Activated CD8-positive, alpha-beta T cell treated with anti-CD3 and anti-CD28 coated beads, Interleukin-2, amount 10 ng/mL, durations not matched to agents 7 days and 5 days (primary cell): ENCODE measurements at regions not wholly inside any gene's neighbourhood (a gene's known extent, or its start where the extent isn't known, plus 50 kb on each side); places are given as distances from the start of the nearest gene placed in this dataset.
"Not testable (repeated sequence)": the region's sequence is repeated elsewhere in the genome, so short reads cannot be mapped to it uniquely, and the experiment has no call there.

ENCODE experiments used
- ATAC-seq: fragments of 150-1000 bp; cut with Tn5 transposase; one replicate; pipeline ENCODE4 v1.10.0; 2021; ENCODE audit warnings: moderate library complexity
- CTCF ChIA-PET: fragments of 350-600 bp; sonication (Branson Sonifier 250); formaldehyde crosslinking; loops from one replicate; lab custom pipeline; 2021; ENCODE audit warnings: antibody characterized with exemption; lab: Charles Lee
- POLR2A ChIA-PET: fragments of 350-600 bp; sonication (Branson Sonifier 250); formaldehyde crosslinking; loops from one replicate; lab custom pipeline; 2021; ENCODE audit warnings: antibody characterized with exemption; lab: Charles Lee
- DNase-seq: peaks from one replicate; pipeline ENCODE4 v3.0.0-alpha.2; 2020
- H3K27ac Mint-ChIP-seq: one replicate; pipeline ENCODE4 v1.8.0; 2021; ENCODE audit warnings: mild to moderate bottlenecking, mixed read lengths
- H3K27me3 Mint-ChIP-seq: one replicate; pipeline ENCODE4 v1.8.0; 2021; ENCODE audit warnings: low read depth, mixed read lengths
- H3K36me3 Mint-ChIP-seq: one replicate; pipeline ENCODE4 v1.8.0; 2021; ENCODE audit warnings: low read depth, mixed read lengths
- H3K4me1 Mint-ChIP-seq: one replicate; pipeline ENCODE4 v1.8.0; 2021; ENCODE audit warnings: low read depth, mixed read lengths
- H3K4me3 Mint-ChIP-seq: one replicate; pipeline ENCODE4 v1.8.0; 2021; ENCODE audit warnings: mild to moderate bottlenecking, mixed read lengths
- H3K9me3 Mint-ChIP-seq: one replicate; pipeline ENCODE4 v1.8.0; 2022; ENCODE audit warnings: mixed read lengths; ENCODE audit not compliant: insufficient read depth

DNA sequence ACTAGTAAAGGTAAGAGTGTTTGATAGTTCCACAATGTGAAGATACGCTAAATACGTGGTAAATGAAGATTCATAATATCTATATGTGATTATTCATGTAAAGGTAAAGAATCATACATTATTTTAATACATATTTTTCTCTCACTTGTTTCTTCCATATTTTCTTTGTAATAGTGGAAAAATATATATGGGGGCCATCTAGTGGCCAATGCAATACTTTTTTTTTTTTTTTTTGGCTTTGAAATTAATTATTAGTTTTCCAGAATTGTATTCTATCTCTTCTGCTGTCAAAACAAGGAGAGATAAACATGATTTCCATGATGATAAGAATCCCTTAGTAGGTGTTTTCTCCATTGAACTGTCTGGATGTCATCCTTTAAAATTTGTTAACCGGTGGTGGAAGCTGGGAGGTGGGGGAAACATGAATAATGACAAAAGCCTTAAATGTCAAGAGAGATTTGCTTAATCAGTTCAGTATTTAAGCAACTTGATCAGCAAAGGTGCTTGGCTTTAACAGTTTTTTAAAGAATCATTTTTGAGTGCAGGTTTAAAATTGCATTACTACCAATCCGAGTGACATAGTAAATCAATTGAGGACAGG, 508.7 kb upstream of the HTR2C start:
- Mint-ChIP-seq H3K36me3 (no peaks in the 10 kb centered on the region), H3K4me3 (no peak overlapping the region), H3K27me3 (no peaks in the 10 kb centered on the region), H3K9me3 (peaks cover 3% of the 10 kb centered on the region), H3K4me1 (no peaks in the 10 kb centered on the region), H3K27ac (no peak overlapping the region)
- no peak for DNase-seq
- CTCF ChIA-PET: no interaction called here
- POLR2A ChIA-PET: no interaction called here
- ATAC-seq: no peak

DNA sequence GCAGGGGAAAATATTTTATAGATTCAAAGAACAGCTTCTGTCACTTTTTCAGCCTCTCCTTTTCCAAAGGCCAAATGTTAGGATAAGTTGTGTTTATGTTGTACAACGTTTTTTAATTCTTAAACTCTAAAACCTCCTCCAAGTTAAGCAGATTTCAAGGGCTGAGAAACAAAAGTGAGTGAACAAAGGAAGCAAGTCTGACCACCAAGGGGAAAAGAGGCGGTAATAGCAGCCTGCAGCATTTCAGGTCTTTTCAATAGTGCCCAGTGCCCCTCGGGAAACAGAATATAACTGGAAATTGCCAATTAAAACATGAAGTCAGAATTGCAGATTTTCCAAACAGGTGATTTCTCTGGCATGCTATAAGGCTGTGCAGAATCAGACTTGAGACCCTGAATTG, 510.0 kb upstream of the HTR2C start:
- Mint-ChIP-seq H3K27me3 (no peaks in the 10 kb centered on the region), H3K9me3 (no peaks in the 10 kb centered on the region), H3K4me3 (no peak overlapping the region), H3K36me3 (no peaks in the 10 kb centered on the region), H3K4me1 (no peaks in the 10 kb centered on the region), H3K27ac (no peak overlapping the region)
- ChIA-PET POLR2A (no interaction called here), CTCF (no interaction called here)
- DNase-seq (no peak), ATAC-seq (no peak)

DNA sequence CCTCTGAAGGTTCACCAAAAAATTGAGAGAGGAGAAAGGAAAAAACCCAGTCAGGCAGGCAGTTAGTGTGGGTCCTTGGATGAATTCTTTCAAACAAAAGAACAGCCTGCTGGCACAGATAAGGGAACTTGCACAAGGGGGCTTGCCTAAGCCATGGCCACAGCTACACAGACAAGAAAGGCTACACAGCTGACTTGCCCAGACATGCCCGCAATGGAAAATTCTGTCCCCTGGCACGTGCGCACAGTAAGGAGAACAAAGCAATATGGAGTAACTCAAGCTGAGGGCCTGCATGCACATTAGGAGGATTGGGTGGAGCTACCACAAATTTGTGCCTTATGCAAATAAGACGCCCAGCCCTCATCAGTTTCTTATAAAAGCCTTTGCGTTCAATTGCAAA, 512.5 kb upstream of the HTR2C start:
- ATAC-seq (no peak), DNase-seq (no peak)
- ChIA-PET POLR2A (no interaction called here), CTCF (no interaction called here)
- H3K27me3 Mint-ChIP-seq: no peaks in the 10 kb centered on the region
- H3K9me3 Mint-ChIP-seq: no peaks in the 10 kb centered on the region
- no peak overlapping the region for H3K4me3 Mint-ChIP-seq
- H3K4me1 Mint-ChIP-seq: no peaks in the 10 kb centered on the region
- H3K27ac Mint-ChIP-seq: no peak overlapping the region
- no peaks in the 10 kb centered on the region for H3K36me3 Mint-ChIP-seq

DNA sequence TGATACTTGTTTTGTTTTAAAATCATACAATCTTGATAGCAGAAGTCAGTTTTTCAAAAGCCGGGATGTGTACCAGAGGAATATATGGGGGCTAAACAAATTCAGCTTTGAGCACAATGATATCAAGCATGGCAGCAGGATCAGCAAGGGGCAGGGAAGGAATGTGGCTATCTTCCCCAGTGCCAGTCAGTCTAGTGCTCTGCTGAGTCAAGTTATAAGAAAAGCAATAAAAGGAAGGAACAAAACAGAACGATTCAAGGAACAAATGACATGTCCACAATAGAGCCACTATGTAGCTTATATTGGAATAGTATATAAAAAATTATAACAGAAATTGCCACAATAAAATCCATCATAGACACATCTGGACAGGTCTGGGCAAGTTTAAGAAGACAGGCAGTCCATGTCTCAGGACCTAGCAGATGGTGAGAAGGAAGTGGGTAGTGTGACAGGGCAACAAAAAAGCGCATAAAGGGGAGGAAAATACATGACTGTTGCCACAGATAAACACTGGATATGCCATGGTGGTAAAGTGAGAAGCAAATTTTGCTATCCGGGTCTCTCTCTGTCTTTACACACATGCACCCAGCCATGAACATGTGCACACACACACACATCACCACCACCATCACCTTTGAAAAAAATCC, 518.2 kb upstream of the HTR2C start:
- no peaks in the 10 kb centered on the region for H3K9me3 Mint-ChIP-seq
- H3K4me3 Mint-ChIP-seq: no peak overlapping the region
- POLR2A ChIA-PET: no interaction called here
- no peaks in the 10 kb centered on the region for H3K27me3 Mint-ChIP-seq
- DNase-seq (no peak), ATAC-seq (no peak)
- CTCF ChIA-PET: no interaction called here
- H3K4me1 Mint-ChIP-seq: no peaks in the 10 kb centered on the region
- H3K36me3 Mint-ChIP-seq: no peaks in the 10 kb centered on the region
- no peak overlapping the region for H3K27ac Mint-ChIP-seq

DNA sequence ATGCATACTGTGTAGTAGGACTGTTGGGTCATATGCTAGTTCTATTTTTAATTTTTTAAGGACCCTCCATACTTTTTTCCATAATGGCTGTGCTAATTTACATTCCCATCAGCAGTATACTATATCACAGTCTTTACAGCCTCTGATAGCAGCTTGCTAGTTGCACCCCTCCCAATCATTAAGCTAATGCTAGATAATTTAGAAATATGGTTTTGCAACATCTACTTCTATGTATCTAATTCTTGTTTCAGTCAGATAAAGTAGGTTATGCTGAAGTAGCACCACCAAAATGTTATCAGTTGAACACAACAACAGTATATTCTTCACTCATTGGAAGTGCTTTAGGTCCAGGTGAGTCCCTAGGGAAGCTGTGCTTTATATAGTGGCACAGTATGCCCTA, 522.7 kb upstream of the HTR2C start:
- no peak overlapping the region for H3K27ac Mint-ChIP-seq
- ChIA-PET POLR2A (no interaction called here), CTCF (no interaction called here)
- H3K4me3 Mint-ChIP-seq: no peak overlapping the region
- H3K36me3 Mint-ChIP-seq: no peaks in the 10 kb centered on the region
- no peaks in the 10 kb centered on the region for H3K27me3 Mint-ChIP-seq
- no peak for DNase-seq
- H3K9me3 Mint-ChIP-seq: no peaks in the 10 kb centered on the region
- no peak for ATAC-seq
- no peaks in the 10 kb centered on the region for H3K4me1 Mint-ChIP-seq

DNA sequence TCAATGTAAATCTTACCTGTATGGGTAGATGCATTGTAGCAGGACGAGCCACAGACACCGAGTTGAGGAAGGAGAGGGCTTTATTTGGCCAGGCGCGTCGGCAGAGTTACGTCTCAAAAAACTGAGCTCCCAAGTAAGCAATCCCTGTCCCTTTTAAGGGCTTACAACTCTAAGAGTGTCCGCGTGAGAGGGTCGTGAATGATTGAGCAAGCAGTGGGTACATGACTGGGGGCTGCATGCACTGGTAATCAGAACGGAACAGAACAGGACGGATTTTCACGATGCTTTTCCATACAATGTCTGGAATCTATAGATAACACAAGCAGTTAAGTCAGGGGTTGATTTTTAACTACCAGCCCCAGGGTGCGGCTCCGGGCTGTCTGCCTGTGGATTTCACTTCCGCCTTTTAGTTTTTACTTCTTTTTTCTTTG, 524.9 kb upstream of the HTR2C start:
- H3K4me1 Mint-ChIP-seq: no peaks in the 10 kb centered on the region
- no peaks in the 10 kb centered on the region for H3K27me3 Mint-ChIP-seq
- ATAC-seq: no peak
- no peak overlapping the region for H3K4me3 Mint-ChIP-seq
- ChIA-PET CTCF (no interaction called here), POLR2A (no interaction called here)
- no peak overlapping the region for H3K27ac Mint-ChIP-seq
- no peaks in the 10 kb centered on the region for H3K36me3 Mint-ChIP-seq
- DNase-seq: no peak
- no peaks in the 10 kb centered on the region for H3K9me3 Mint-ChIP-seq

DNA sequence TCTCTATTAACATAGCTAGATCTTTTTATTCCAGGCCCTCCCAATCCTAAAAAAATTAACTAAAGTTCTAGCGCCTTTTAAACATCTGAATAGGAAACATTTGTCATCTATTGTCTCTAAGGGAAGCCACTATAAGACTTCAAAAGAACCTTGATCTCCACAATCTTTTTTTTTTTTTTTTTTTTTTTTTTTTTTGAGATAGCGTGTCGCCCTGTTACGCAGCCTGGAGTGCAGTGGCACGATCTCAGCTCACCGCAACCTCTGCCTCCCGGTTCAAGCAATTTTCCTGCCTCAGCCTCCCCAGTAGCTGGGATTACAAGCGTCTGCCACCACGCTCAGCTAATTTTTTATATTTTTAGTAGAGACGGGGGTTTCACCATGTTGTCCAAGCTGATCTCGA, 526.5 kb upstream of the HTR2C start:
- ATAC-seq, H3K27me3 Mint-ChIP-seq, POLR2A ChIA-PET, H3K27ac Mint-ChIP-seq, H3K4me1 Mint-ChIP-seq, H3K36me3 Mint-ChIP-seq, DNase-seq, CTCF ChIA-PET, H3K4me3 Mint-ChIP-seq, H3K9me3 Mint-ChIP-seq: not testable (repeated sequence)

DNA sequence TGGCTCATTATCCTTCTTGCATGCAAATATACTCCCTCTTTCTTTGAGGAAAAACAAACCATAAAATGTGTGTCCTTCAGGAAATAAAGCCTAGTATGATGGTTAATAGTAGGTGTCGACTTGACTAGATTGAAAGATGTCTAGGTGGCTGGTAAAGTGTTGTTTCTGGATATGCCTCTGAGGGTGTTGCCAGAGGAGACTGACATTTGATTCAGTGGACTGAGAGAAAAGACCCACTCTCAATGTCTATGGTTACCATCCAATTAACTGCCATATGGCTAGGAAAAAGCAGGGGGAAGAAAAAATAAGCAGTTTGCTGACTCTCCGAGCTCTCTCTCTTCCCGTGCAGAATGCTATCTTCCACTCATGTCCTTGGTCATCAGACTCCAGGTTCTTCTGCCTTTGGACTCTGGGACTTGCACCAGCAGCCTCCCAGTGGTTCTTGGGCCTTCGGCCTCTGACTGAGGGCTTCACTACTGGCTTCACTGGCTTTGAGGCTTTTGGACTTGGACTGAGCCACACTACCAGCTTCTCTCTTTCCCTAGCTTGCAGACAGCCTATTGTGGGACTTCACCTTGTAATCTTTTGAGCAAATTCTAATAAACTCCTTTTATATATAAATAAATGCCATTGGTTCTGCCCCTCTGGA, 532.1 kb upstream of the HTR2C start:
- no peak for DNase-seq
- Mint-ChIP-seq H3K27me3 (no peaks in the 10 kb centered on the region), H3K36me3 (no peaks in the 10 kb centered on the region), H3K27ac (no peak overlapping the region), H3K4me3 (no peak overlapping the region), H3K4me1 (no peaks in the 10 kb centered on the region), H3K9me3 (no peaks in the 10 kb centered on the region)
- CTCF ChIA-PET: no interaction called here
- ATAC-seq: no peak
- POLR2A ChIA-PET: no interaction called here

DNA sequence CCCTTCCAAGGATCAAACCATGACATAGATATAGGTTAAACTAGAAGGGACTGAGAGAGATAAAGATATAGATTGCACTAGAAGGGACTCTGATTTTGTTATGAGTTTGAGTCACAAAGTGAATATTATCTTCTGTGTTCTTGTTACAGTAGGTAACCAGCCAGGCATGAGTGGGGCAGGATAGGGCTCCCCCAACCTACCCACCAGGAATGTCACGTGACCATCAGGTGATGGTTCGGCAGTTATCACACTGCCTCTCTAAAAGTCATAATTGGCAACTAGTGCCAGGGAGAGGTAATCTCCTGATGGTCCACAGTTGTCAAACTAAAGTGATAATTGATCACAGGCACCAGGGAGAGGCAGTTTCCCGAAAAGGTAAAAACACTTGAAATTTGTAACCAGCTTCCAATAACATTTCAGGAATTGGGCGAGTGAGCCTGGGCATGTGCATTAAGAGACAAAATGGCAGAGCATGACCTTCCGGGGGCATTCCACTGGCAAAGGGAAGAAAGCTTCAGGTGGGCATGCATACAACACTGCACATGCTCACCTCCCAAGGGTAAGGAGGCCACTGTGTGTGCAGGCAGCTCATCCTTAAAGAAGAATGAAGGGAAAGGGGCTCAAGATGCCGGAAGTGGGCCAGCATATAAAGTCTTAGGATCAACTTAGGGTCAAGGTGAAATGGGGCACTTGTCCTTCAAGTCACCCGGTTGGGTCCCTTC, 533.6 kb upstream of the HTR2C start:
- no peak overlapping the region for H3K27ac Mint-ChIP-seq

DNA sequence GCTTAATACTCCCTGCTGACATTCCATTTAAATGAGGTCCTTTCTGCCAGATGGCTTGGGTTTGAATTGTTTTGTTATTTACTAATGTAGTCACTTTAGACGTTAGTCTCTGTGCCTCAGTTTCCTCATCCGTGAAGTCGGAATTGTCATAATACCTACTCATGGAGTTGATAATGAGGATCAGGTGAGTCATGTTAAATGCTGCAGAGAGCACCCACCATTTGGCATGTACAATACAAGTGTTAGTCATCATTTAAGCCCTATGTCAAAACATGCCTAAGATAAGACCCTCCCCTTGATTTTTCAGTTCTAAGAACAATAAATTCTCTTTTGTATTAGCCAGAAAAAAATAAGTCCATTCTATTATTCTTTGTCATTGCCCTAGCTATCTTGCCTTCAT, 534.8 kb upstream of the HTR2C start:
- Mint-ChIP-seq H3K27me3 (no peaks in the 10 kb centered on the region), H3K4me3 (no peak overlapping the region), H3K4me1 (no peaks in the 10 kb centered on the region), H3K36me3 (no peaks in the 10 kb centered on the region), H3K9me3 (no peaks in the 10 kb centered on the region), H3K27ac (no peak overlapping the region)
- ATAC-seq (no peak), DNase-seq (no peak)
- CTCF ChIA-PET: no interaction called here
- POLR2A ChIA-PET: no interaction called here

More for the DNA sequence above, 533.6 kb upstream of the HTR2C start:
- POLR2A ChIA-PET: no interaction called here
- no peak for DNase-seq
- no peaks in the 10 kb centered on the region for H3K36me3 Mint-ChIP-seq
- no peak overlapping the region for H3K4me3 Mint-ChIP-seq
- CTCF ChIA-PET: no interaction called here
- no peaks in the 10 kb centered on the region for H3K9me3 Mint-ChIP-seq
- H3K27me3 Mint-ChIP-seq: no peaks in the 10 kb centered on the region
- no peak for ATAC-seq
- H3K4me1 Mint-ChIP-seq: no peaks in the 10 kb centered on the region

DNA sequence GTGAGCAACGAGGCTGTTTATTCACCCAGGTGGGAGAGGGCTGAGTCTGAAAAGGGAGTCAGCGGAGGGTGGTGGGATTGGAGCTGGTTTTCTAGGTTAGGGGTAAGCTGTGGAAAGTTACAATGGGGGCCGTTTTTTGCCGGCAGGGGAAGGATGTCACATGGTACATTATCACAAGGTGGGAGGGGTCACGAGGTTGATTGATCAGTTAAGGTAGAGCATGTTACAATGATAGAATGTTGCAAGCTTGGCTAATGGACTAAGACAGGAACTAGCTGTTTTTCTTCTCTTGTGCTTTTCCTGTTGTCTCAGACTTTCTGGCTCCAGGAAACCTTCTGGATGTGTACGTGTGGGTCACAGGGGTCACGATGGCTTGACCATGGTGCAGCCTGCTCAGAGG, 536.3 kb upstream of the HTR2C start:
- Mint-ChIP-seq H3K27ac (no peak overlapping the region), H3K9me3 (no peaks in the 10 kb centered on the region), H3K4me3 (no peak overlapping the region), H3K4me1 (no peaks in the 10 kb centered on the region), H3K27me3 (no peaks in the 10 kb centered on the region), H3K36me3 (no peaks in the 10 kb centered on the region)
- ChIA-PET CTCF (no interaction called here), POLR2A (no interaction called here)
- ATAC-seq: no peak
- DNase-seq: no peak

DNA sequence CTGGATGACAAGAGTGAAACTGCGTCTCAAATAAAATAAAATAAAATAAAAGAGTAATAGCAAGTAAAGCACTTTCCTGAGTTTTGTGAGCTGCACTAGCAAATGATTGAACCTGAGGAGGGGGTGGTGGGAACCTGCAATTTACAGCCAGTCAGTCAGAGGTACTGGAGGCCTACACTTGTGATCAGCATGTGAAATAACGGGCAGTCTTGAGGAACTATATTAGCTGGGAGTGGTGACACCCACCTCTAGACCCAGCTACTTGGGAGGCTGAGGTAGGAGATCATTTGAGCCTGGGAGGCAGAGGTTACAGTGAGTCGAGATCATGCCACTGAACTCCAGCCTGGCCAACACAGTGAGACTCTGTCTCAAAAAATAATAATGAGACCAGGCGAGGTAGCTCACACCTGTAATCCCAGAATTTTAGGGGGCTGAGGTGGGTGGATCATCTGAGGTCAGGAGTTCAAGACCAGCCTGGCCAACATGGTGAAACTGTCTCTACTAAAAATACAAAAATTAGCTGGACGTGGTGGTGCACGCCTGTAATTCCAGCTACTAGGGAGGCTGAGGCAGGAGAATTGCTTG, 537.1 kb upstream of the HTR2C start:
- Mint-ChIP-seq H3K9me3 (no peaks in the 10 kb centered on the region), H3K27ac (no peak overlapping the region), H3K4me1 (no peaks in the 10 kb centered on the region), H3K4me3 (no peak overlapping the region), H3K36me3 (no peaks in the 10 kb centered on the region), H3K27me3 (no peaks in the 10 kb centered on the region)
- no peak for DNase-seq
- ATAC-seq: no peak
- ChIA-PET POLR2A (no interaction called here), CTCF (no interaction called here)
